Lung (tissue), 11 donors: ENCODE measurements at regions not wholly inside any gene's neighbourhood (a gene's known extent, or its start where the extent isn't known, plus 50 kb on each side); places are given as distances from the start of the nearest gene placed in this dataset.

ENCODE experiments used
- ATAC-seq: fragments of 200-7000 bp; cut with Tn5 transposase; one replicate; pipeline ENCODE4 v1.9.1; 2020; ENCODE audit warnings: moderate number of reproducible peaks; ENCODE audit not compliant: insufficient read depth, low FRiP score
- DNase-seq, 3 donors: peaks; one replicate each; pipeline ENCODE4 v3.0.0-alpha.2; 2013 to 2017
- H3K27ac ChIP-seq, 2 donors: one replicate each; pipeline ENCODE4 v1.5.1; 2013; ENCODE audit warnings: mild to moderate bottlenecking in 2 of 2, moderate library complexity in 2 of 2, control low read depth in 1 of 2, inconsistent platforms in 1 of 2, low read depth in 1 of 2, low read length in 1 of 2
- H3K27me3 ChIP-seq, 3 donors: one replicate each; pipeline ENCODE4 v1.5.1; 2013; ENCODE audit warnings: low read length in 2 of 3; ENCODE audit not compliant: control insufficient read depth in 3 of 3, insufficient read depth in 3 of 3
- H3K36me3 ChIP-seq, 4 donors: one replicate each; pipeline ENCODE4 v1.5.1; 2013; ENCODE audit warnings: low read length in 4 of 4, mild to moderate bottlenecking in 1 of 4, moderate library complexity in 1 of 4; ENCODE audit not compliant: control insufficient read depth in 4 of 4, insufficient read depth in 4 of 4
- H3K4me1 ChIP-seq, 5 donors: one replicate each; pipeline ENCODE4 v1.5.1; 2013; ENCODE audit warnings: low read length in 5 of 5, mild to moderate bottlenecking in 2 of 5, moderate library complexity in 1 of 5; ENCODE audit not compliant: control insufficient read depth in 5 of 5, insufficient read depth in 5 of 5
- H3K4me3 ChIP-seq: one replicate; pipeline ENCODE4 v1.5.1; 2013; ENCODE audit warnings: mild to moderate bottlenecking, control low read depth, moderate library complexity
- H3K9ac ChIP-seq, 2 donors: one replicate each; pipeline ENCODE4 v1.5.1; 2013; ENCODE audit warnings: low read length in 2 of 2, control low read depth in 1 of 2; ENCODE audit not compliant: insufficient read depth in 1 of 2
- H3K9me3 ChIP-seq, 4 donors: one replicate each; pipeline ENCODE4 v1.5.1; 2013; ENCODE audit warnings: low read length in 3 of 4, mild to moderate bottlenecking in 1 of 4, moderate library complexity in 1 of 4; ENCODE audit not compliant: control insufficient read depth in 4 of 4, insufficient read depth in 3 of 4
- WGBS, 2 donors: extraction: QIAGEN DNeasy Blood & Tissue Kit; methylation state at CpG; one replicate each; pipeline ENCODE4 v1.1.7; 2013; 5-methylcytosine and 5-hydroxymethylcytosine counted together
- TF ChIP-seq, protein P1 (sequence below): IDR thresholded peaks from 2 replicates; pipeline ENCODE4 v1.5.1; 2012; ENCODE audit warnings: mild to moderate bottlenecking; ENCODE audit errors: control extremely low read depth, extremely low read depth
- donor health status: control.
- donor health status: control.
- donor health status: Bipolar disorder and iron deficiency.
- donor health status: healthy.
- donor health status: DM: yes; HTN: yes; CAD: no.

DNA sequence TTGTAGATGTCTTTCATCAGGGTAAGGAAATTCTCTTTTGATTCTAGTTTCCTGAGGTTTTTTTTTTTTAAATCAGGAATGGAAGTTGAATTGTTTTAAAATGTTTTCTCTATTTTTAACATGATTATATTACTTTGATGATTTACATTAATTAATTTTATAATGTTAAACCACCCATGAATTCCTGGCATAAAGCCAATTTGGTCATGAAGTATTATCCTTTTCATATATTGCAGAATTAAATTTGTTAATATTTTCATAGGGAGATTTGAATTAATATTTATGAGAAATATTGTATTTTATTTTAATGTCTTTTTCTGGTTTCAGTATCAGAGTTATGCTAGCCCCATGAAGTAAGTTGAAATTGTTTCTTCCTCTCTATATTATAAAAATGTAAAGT, 144.6 kb downstream of the MAIP1 start:
- H3K4me3 ChIP-seq: no peak overlapping the region
- peaks cover 0 to 12% (median 3%) of the 10 kb centered on the region in 5 donors for H3K4me1 ChIP-seq
- TF ChIP-seq, protein P1, sequence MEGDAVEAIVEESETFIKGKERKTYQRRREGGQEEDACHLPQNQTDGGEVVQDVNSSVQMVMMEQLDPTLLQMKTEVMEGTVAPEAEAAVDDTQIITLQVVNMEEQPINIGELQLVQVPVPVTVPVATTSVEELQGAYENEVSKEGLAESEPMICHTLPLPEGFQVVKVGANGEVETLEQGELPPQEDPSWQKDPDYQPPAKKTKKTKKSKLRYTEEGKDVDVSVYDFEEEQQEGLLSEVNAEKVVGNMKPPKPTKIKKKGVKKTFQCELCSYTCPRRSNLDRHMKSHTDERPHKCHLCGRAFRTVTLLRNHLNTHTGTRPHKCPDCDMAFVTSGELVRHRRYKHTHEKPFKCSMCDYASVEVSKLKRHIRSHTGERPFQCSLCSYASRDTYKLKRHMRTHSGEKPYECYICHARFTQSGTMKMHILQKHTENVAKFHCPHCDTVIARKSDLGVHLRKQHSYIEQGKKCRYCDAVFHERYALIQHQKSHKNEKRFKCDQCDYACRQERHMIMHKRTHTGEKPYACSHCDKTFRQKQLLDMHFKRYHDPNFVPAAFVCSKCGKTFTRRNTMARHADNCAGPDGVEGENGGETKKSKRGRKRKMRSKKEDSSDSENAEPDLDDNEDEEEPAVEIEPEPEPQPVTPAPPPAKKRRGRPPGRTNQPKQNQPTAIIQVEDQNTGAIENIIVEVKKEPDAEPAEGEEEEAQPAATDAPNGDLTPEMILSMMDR: no peak
- no peak for DNase-seq
- no peak for ATAC-seq
- H3K27me3 ChIP-seq: no peaks in the 10 kb centered on the region
- H3K9me3 ChIP-seq: no peaks in the 10 kb centered on the region
- no peaks in the 10 kb centered on the region for H3K36me3 ChIP-seq
- H3K27ac ChIP-seq: no peak overlapping the region
- no peak overlapping the region for H3K9ac ChIP-seq

- H3K9me3 ChIP-seq: no peaks in the 10 kb centered on the region
- WGBS, 2 donors: 78 to 94% methylated on average over 4 of the region's 4 CpGs
- H3K27ac ChIP-seq: no peak overlapping the region
- peaks cover 0 to 8% (median 3%) of the 10 kb centered on the region in 5 donors for H3K4me1 ChIP-seq
- H3K27me3 ChIP-seq: no peaks in the 10 kb centered on the region
- H3K36me3 ChIP-seq: no peaks in the 10 kb centered on the region
- ATAC-seq (no peak), DNase-seq (peak; percentile 47 to 84 (median 82))
- no peak overlapping the region for H3K9ac ChIP-seq
- TF ChIP-seq, protein P1: no peak
- H3K4me3 ChIP-seq: no peak overlapping the region
These were observed 146.5 kb downstream of the MAIP1 start for GRCh38 chr2:200101922-200102321.

DNA sequence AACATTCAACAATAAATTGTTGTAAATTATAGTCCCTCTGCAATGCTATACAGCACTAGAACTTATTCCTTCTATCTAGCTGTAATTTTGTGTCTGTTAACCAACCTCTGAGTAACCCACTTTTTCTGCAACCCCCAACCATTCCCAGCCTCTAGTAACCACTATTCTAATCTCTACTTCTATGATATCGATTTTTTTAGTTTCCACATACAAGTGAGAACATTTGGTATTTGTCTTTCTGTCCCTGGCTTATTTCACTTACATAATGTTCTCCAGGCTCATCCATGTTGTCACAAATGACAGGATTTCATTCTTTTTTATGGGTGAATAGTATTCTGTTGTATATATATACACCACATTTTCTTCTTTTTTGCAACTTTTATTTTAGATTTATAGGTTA, 147.6 kb downstream of the MAIP1 start:
- DNase-seq: no peak
- TF ChIP-seq, protein P1: no peak
- no peak for ATAC-seq
- H3K36me3 ChIP-seq: no peaks in the 10 kb centered on the region
- H3K27me3 ChIP-seq: no peaks in the 10 kb centered on the region
- WGBS, 2 donors: 81 to 84% methylated on average over 1 of the region's 1 CpG
- H3K4me3 ChIP-seq: no peak overlapping the region
- H3K9me3 ChIP-seq: peaks cover 0 to 2% (median 0%) of the 10 kb centered on the region in 4 donors
- no peak overlapping the region for H3K9ac ChIP-seq
- H3K27ac ChIP-seq: no peak overlapping the region
- H3K4me1 ChIP-seq: peaks cover 0 to 8% (median 3%) of the 10 kb centered on the region in 5 donors

DNA sequence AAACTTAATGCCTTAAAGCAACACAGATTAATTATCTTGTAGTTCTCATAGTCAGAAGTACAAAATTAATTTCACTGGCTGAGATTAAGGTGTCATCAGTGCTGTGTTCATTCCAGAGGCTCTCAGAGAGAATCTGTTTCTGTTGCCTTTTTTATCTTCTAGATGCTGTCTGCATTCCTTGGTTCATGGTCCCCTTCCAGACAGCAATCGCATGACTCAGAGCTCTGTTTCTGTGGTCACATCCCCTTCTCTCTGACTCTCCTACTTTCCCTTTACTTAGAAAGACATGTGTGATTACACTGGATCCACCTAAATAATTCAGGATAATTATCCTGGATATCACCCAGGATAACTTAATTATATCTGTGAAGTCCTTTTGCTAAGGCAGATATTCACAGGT, 148.6 kb downstream of the MAIP1 start:
- H3K4me3 ChIP-seq: no peak overlapping the region
- TF ChIP-seq, protein P1: no peak
- H3K27me3 ChIP-seq: no peaks in the 10 kb centered on the region
- H3K36me3 ChIP-seq: no peaks in the 10 kb centered on the region
- H3K27ac ChIP-seq: no peak overlapping the region
- no peak overlapping the region for H3K9ac ChIP-seq
- no peak for ATAC-seq
- peaks cover 0 to 8% (median 3%) of the 10 kb centered on the region in 5 donors for H3K4me1 ChIP-seq
- peaks cover 0 to 2% (median 0%) of the 10 kb centered on the region in 4 donors for H3K9me3 ChIP-seq
- WGBS, 2 donors: 93 to 100% methylated on average over 1 of the region's 1 CpG
- no peak for DNase-seq
